Stimulated activated naive CD4-positive, alpha-beta T cell treated with Interleukin-2 at 50 U/mL for 16 hours (primary cell): ENCODE measurements at regions not wholly inside any gene's neighbourhood (a gene's known extent, or its start where the extent isn't known, plus 50 kb on each side); places are given as distances from the start of the nearest gene placed in this dataset.

ENCODE experiments used
- DNase-seq: peaks from one replicate; lab custom pipeline; 2025; lab: John Stamatoyannopoulos, UW

DNA sequence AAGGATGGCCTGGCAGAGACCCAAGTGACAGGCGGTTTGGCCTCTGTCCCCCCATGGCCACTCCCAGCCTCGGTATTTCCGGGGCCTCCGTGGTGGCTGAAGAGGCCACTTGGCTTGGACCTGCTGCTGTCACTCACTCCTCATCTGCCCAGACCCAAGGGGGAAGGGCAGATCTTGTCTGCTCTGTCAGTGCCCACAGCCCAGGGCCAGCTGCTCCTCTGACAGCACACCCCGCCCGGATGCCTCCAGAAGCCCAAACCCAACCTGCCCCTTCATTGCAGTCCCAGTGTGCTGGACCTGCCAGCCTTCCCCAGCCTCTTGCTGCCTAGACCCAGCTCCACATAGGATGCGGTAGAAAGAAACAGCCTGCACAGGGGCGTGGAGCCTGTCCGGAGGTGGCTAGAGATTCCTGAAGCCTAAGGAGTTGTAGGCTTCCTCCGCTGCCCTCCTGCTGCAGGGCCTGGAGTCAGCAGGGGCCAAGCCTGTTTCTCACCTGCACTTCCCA is 52.0 kb downstream of the MAGEF1 start:
- no peak for DNase-seq

- DNase-seq, result no peak
These were observed 53.5 kb downstream of the MAGEF1 start for GRCh38 chr3:184658223-184658928.

DNA sequence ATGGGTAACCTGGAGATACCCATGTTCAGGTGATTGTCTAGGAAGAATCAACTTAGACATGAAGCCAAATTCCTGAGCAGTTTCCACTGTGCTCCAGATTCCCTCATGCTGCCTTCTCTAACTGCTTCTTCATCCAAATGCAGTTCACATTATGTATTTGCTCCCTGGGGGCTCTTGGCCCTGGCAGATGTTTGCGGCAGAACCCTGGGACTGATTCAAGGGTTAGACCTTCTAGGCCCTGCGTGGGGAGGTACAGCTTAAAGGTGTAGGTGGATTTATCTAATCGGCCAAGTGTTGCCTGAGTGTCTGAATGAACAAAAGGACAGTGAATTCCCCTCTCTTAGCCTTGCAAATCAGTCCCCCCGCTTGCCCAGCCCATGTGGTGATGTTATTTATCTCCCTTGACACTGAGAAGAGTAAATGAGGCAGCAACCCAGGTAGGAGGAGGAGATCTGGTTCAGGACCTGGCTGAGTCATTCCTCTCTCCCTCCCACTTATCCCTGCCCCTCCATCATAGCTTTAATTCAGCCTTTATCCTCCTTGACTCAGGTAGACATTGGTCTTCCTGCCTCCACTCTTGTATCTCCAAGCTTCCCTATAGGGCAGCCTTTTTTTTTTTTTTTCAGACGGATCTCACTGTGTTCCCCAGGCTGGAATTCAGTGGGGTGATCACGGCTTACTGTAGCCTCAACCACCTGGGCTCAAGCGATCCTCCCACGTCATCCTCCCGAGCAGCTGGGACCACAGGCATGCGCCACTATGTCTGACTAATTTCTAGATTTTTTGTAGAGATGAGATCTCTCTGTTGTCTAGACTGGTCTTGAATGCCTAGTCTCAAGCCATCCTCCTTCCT is 54.8 kb downstream of the MAGEF1 start:
- DNase-seq, result peak; percentile 18

- no peak for DNase-seq
These were observed 55.4 kb downstream of the MAGEF1 start for GRCh38 chr3:184656458-184656828.

- no peak for DNase-seq
These were observed 56.3 kb downstream of the MAGEF1 start for GRCh38 chr3:184655597-184655996.

- DNase-seq, result no peak
These were observed 57.5 kb downstream of the MAGEF1 start for GRCh38 chr3:184654375-184654774.

- DNase-seq, result no peak
These were observed 59.4 kb downstream of the MAGEF1 start for GRCh38 chr3:184652465-184652864.

- DNase-seq, result no peak
These were observed 60.0 kb downstream of the MAGEF1 start for GRCh38 chr3:184651904-184652303.

- no peak for DNase-seq
These were observed 63.2 kb downstream of the MAGEF1 start for GRCh38 chr3:184648636-184649035.

GRCh38 chr3:184647405-184647936 is 64.4 kb downstream of the MAGEF1 start:
- DNase-seq, result no peak

DNA sequence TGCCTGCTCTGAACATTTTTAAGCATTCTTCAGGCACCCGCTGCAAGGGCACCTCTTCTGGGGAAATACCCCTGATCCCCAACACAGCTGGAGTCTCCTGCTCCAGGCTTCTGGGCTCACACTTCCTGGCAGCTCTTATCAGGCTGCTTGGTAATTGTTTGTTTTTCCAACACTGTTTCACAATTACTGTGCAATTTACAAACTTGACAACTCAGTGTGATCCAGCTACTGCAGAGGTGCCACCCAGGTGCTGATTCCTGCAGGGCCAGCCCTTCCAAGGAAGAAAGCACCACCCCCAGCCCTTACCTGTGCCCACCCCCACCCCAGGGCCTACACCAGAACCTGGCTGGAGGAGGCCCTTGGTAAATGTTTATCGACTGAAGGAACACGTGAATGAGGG is 66.5 kb downstream of the MAGEF1 start:
- DNase-seq, result no peak

GRCh38 chr3:184643442-184643841 is 68.4 kb downstream of the MAGEF1 start:
- DNase-seq, result no peak

GRCh38 chr3:184642631-184643285 is 69.1 kb downstream of the MAGEF1 start:
- DNase-seq, result no peak

DNA sequence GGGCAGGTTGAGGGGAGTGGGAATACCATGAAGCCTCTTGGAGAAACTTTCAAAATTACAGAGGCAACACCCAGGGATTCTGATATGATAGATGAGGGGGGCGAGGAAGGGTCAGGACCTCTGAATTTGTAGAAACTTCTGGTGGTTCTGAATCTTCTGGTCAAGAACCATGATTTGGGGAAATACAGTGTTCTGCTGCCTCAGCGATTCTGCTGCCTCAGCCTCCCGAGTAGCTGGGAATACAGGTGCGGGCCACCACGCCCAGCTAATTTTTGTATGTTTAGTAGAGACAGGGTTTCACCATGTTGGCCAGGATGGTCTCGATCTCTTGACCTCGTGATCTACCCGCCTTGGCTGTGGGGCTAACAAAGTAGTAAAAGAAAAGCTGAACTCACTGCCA is 70.4 kb downstream of the MAGEF1 start:
- no peak for DNase-seq

GRCh38 chr3:184639351-184639750 is 72.5 kb downstream of the MAGEF1 start:
- no peak for DNase-seq

DNA sequence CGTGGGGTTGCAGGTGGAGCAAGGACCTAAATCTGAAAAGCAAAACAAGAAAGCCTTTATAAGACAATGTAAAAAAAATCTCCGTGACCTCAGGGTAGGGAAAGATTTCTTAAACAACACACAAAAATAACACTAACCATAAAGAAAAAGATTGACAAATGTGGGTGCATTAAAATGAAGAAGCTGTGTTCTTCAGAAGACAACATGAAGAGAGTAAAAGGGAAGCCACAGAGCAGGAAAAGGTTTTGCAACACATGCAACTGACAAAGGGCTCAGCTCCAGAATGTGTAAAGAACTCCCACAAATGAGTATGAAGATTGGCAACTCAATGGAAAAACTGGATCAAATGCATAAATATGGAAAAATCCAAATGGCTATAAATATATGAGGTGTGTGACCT is 74.2 kb downstream of the MAGEF1 start:
- DNase-seq, result no peak

DNA sequence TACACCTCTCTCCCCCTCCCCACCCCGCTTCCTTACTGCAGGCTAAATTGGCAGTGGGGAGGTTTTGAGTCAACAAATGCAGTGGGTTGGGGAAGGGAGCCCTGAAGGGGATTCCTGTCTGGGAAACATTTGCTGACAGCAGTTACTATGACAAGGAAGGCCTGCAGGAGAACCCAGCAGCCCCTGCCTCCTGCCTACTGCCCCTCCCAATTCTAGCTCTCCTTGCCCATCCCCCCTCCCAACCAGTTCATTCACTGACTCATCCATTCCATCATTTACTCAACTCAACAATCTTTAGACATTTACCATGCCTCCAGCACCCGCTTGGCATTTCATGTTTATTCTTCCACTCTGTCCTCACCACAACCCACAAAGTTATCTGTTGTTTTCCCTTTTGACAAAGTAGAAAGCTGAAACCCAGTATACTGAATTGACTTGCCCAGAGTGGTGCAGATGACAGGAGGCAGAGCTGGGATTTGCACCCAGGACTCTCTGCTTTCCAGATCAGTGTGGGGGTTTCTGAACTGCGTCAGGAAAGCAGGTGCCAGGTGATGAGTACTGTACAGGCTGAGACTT is 75.0 kb downstream of the MAGEF1 start:
- peak; percentile 29 for DNase-seq

GRCh38 chr3:184635774-184636173 is 74.2 kb downstream of the EPHB3 start:
- no peak for DNase-seq

GRCh38 chr3:184635126-184635525 is 73.5 kb downstream of the EPHB3 start:
- no peak for DNase-seq

DNA sequence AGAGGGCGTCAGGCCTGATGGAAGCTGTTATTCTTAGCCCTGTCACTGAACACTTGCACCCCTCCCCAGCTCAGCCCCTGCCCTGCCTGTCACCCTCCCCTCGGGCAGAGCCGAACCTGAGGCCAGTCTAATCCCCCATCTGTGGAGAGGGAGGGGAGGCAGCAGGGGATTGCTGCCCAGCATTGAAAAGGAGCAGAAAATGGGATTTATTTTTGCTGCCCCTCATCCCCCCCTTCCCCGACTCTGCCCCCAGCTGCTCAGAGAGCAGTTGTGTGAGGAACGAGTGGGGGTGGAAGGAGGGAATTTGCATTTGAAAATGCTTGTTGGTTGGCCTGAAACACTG is 71.6 kb downstream of the EPHB3 start:
- DNase-seq, result no peak

- no peak for DNase-seq
These were observed 71.1 kb downstream of the EPHB3 start for GRCh38 chr3:184632551-184633236.
